NT2/D1 (cell line): ENCODE measurements at regions not wholly inside any gene's neighbourhood (a gene's known extent, or its start where the extent isn't known, plus 50 kb on each side); places are given as distances from the start of the nearest gene placed in this dataset.
A peak's percentile ranks its signal among the peaks of the same experiment; 100 is the strongest.

ENCODE experiments used
- DNase-seq: peaks from one replicate; pipeline ENCODE4 v3.0.0-alpha.2; 2011; ENCODE audit warnings: low read depth, low spot score
- H3K27me3 ChIP-seq: 2 replicates; pipeline ENCODE4 v1.6.0; 2011; ENCODE audit warnings: mild to moderate bottlenecking; ENCODE audit not compliant: insufficient read length, insufficient read depth
- H3K36me3 ChIP-seq: 2 replicates; pipeline ENCODE4 v1.6.1; 2011; ENCODE audit warnings: mild to moderate bottlenecking, low read length, mixed read lengths; ENCODE audit not compliant: insufficient read depth, insufficient read length
- H3K4me1 ChIP-seq: 2 replicates; pipeline ENCODE4 v1.5.1; 2011; ENCODE audit not compliant: insufficient read depth, insufficient read length
- H3K4me3 ChIP-seq: 2 replicates; pipeline ENCODE4 v1.5.1; 2011; ENCODE audit warnings: low read depth; ENCODE audit not compliant: insufficient read length
- H3K9ac ChIP-seq: 2 replicates; pipeline ENCODE4 v1.6.0; 2011; ENCODE audit warnings: low read depth; ENCODE audit not compliant: insufficient read length
- H3K9me3 ChIP-seq: 2 replicates; pipeline ENCODE4 v1.5.1; 2011; ENCODE audit warnings: mild to moderate bottlenecking, low read length; ENCODE audit not compliant: insufficient read depth
- SUZ12 ChIP-seq: IDR thresholded peaks from 2 replicates; pipeline ENCODE4 v1.6.1; 2011; ENCODE audit not compliant: insufficient read length, insufficient read depth; ENCODE audit errors: extremely low read depth
- YY1 ChIP-seq: IDR thresholded peaks from 2 replicates; pipeline ENCODE4 v1.6.1; 2011; ENCODE audit not compliant: insufficient read length, insufficient read depth
- ZNF274 ChIP-seq: IDR thresholded peaks from 2 replicates; pipeline ENCODE4 v1.6.1; 2011; ENCODE audit warnings: mild to moderate bottlenecking, low read depth, low read length

DNA sequence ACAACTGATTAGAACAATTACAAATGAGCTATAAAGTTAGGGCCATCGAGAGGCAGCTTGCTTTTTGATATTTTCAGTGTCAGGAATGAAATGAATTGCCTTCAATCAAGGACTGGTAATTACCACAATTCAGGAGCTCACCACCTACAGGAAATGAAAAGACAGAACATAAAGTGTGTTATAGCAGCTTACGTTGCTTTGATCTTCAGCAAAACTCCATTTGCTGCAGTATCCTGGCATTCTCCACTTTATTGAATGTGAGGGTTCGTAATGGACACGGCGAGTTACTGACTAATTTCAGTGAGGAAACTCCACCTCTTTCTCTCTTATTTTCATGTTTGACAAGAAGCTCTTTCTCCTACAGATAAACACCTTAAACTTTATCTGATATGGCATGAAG lies 440.0 kb upstream of the HSF2 start:
- Histone ChIP-seq H3K27me3 (no peaks in the 10 kb centered on the region), H3K9ac (no peak overlapping the region), H3K4me1 (no peaks in the 10 kb centered on the region), H3K9me3 (no peaks in the 10 kb centered on the region), H3K4me3 (no peak overlapping the region), H3K36me3 (no peaks in the 10 kb centered on the region)
- DNase-seq: no peak
- TF ChIP-seq YY1 (no peak), ZNF274 (no peak), SUZ12 (no peak)

- no peak overlapping the region for H3K9ac ChIP-seq
- no peak for DNase-seq
- H3K4me3 ChIP-seq: no peak overlapping the region
- TF ChIP-seq SUZ12: no peak
- TF ChIP-seq ZNF274: no peak
- no peak for TF ChIP-seq YY1
- H3K9me3 ChIP-seq: no peaks in the 10 kb centered on the region
- H3K27me3 ChIP-seq: no peaks in the 10 kb centered on the region
- no peaks in the 10 kb centered on the region for H3K36me3 ChIP-seq
- no peaks in the 10 kb centered on the region for H3K4me1 ChIP-seq
These were observed 437.8 kb upstream of the HSF2 start for GRCh38 chr6:121961619-121962125.

GRCh38 chr6:121963826-121964225 lies 435.6 kb upstream of the HSF2 start:
- H3K9me3 ChIP-seq: no peaks in the 10 kb centered on the region
- TF ChIP-seq ZNF274 (no peak), SUZ12 (no peak), YY1 (no peak)
- H3K27me3 ChIP-seq: no peaks in the 10 kb centered on the region
- H3K4me1 ChIP-seq: no peaks in the 10 kb centered on the region
- no peaks in the 10 kb centered on the region for H3K36me3 ChIP-seq
- no peak overlapping the region for H3K9ac ChIP-seq
- DNase-seq: no peak
- H3K4me3 ChIP-seq: no peak overlapping the region

DNA sequence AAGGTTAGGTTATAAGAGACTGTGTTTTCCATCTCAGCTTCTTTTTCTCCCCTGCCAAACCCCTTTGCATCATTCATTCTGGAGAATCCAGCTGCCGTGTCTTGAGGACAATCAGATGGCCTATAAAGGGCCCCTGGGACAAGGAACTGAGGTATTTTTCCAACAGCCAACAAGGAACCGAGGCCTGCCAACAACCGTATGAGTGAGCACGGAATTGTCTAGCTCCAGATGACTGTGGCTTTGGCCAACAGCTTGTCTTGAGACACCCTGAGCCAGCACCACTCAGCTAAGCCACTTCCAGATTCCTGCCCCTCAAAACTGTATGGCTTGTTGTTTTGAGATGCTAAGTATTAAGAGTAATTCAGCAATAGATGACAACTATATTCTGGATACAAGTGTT lies 433.7 kb upstream of the HSF2 start:
- H3K27me3 ChIP-seq: no peaks in the 10 kb centered on the region
- DNase-seq: no peak
- H3K4me1 ChIP-seq: no peaks in the 10 kb centered on the region
- H3K36me3 ChIP-seq: no peaks in the 10 kb centered on the region
- no peak overlapping the region for H3K9ac ChIP-seq
- no peak for TF ChIP-seq ZNF274
- TF ChIP-seq YY1: no peak
- TF ChIP-seq SUZ12: no peak
- no peaks in the 10 kb centered on the region for H3K9me3 ChIP-seq
- H3K4me3 ChIP-seq: no peak overlapping the region

GRCh38 chr6:121967631-121968030 lies 431.8 kb upstream of the HSF2 start:
- no peak for TF ChIP-seq ZNF274
- no peak for TF ChIP-seq YY1
- TF ChIP-seq SUZ12: no peak
- DNase-seq: no peak
- no peaks in the 10 kb centered on the region for H3K9me3 ChIP-seq
- H3K9ac ChIP-seq: no peak overlapping the region
- H3K4me1 ChIP-seq: no peaks in the 10 kb centered on the region
- no peaks in the 10 kb centered on the region for H3K27me3 ChIP-seq
- no peaks in the 10 kb centered on the region for H3K36me3 ChIP-seq
- no peak overlapping the region for H3K4me3 ChIP-seq

- no peak for DNase-seq
- Histone ChIP-seq H3K4me3 (no peak overlapping the region), H3K27me3 (no peaks in the 10 kb centered on the region), H3K9ac (no peak overlapping the region), H3K36me3 (no peaks in the 10 kb centered on the region), H3K4me1 (no peaks in the 10 kb centered on the region), H3K9me3 (no peaks in the 10 kb centered on the region)
- no peak for TF ChIP-seq YY1
- no peak for TF ChIP-seq SUZ12
- TF ChIP-seq ZNF274: no peak
These were observed 427.5 kb upstream of the HSF2 start for GRCh38 chr6:121971931-121972335.

GRCh38 chr6:121984956-121985355 lies 414.5 kb upstream of the HSF2 start:
- no peaks in the 10 kb centered on the region for H3K9me3 ChIP-seq
- no peak for TF ChIP-seq YY1
- TF ChIP-seq ZNF274: no peak
- no peak for TF ChIP-seq SUZ12
- H3K4me1 ChIP-seq: peaks cover 3% of the 10 kb centered on the region
- H3K36me3 ChIP-seq: no peaks in the 10 kb centered on the region
- H3K4me3 ChIP-seq: no peak overlapping the region
- H3K27me3 ChIP-seq: no peaks in the 10 kb centered on the region
- H3K9ac ChIP-seq: no peak overlapping the region
- DNase-seq: peak; percentile 5

DNA sequence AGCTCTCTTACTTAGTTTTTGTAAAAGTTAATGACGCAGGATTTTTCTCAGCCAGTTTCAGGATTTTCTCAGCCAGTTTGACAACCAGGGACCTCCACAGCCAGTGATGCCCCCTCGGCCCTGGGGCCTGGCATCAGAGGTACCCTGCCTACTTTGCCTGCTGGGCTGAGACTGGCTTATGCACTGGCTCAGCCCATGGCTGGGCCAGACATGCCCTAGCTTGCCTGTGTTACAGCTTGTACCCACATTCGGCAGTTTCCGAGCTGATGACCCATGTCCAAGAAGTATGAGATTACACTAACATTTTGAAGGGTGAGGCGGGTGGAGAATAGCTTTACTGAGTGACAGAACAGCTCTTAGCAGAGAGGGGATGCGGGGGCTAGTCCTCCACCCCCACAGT lies 406.1 kb upstream of the HSF2 start:
- H3K9ac ChIP-seq: no peak overlapping the region
- DNase-seq: no peak
- H3K4me3 ChIP-seq: no peak overlapping the region
- no peaks in the 10 kb centered on the region for H3K27me3 ChIP-seq
- no peak for TF ChIP-seq ZNF274
- TF ChIP-seq SUZ12: no peak
- no peak for TF ChIP-seq YY1
- H3K9me3 ChIP-seq: peaks cover 5% of the 10 kb centered on the region; the same call in 1 of the 2 replicates
- H3K36me3 ChIP-seq: no peaks in the 10 kb centered on the region
- no peaks in the 10 kb centered on the region for H3K4me1 ChIP-seq
